GM10248 (cell line): ENCODE measurements at regions not wholly inside any gene's neighbourhood (a gene's known extent, or its start where the extent isn't known, plus 50 kb on each side); places are given as distances from the start of the nearest gene placed in this dataset.

ENCODE experiments used
- CTCF ChIA-PET: fragments of 300-600 bp; sonication (Branson Sonifier 250); formaldehyde crosslinking; extraction: SDS; loops from one replicate; lab custom pipeline; 2021; ENCODE audit warnings: antibody characterized with exemption; lab: Yijun Ruan, JAX
- POLR2A ChIA-PET: fragments of 350-650 bp; sonication (Branson Sonifier 250); formaldehyde crosslinking; extraction: SDS; loops from one replicate; lab custom pipeline; 2020; ENCODE audit warnings: antibody characterized with exemption; lab: Yijun Ruan, JAX
- DNase-seq: peaks from one replicate; pipeline ENCODE4 v3.0.0; 2012; ENCODE audit errors: extremely low spot score
- TF ChIP-seq, protein P1 (sequence below): IDR thresholded peaks from 2 replicates; pipeline ENCODE4 v1.5.1; 2012; ENCODE audit warnings: mild to moderate bottlenecking, low read depth; ENCODE audit errors: extremely low read depth, missing control alignments, control extremely low read depth

DNA sequence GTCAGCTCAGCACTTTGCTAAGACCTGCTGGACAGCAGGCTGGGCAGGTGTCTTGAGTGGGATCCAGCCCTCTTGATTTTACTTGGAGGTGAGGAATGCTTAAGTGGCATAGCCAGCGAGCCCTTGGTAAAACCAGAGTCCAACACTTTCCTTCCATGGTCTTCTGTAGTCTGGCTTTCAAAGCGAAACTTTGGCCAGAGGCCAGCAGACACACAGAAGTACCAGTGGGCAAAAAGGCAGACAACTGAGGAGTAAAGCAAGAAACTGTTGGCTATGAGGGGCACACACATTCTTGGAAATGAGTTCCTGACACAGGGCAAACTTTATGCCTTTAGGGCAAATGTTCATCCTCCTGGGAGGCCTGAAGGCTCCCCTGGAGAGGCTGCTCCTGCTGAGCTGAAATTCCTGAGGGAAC lies 281.0 kb upstream of the POU3F1 start:
- DNase-seq, result no peak
- POLR2A ChIA-PET, result no interaction called here
- TF ChIP-seq, protein P1, sequence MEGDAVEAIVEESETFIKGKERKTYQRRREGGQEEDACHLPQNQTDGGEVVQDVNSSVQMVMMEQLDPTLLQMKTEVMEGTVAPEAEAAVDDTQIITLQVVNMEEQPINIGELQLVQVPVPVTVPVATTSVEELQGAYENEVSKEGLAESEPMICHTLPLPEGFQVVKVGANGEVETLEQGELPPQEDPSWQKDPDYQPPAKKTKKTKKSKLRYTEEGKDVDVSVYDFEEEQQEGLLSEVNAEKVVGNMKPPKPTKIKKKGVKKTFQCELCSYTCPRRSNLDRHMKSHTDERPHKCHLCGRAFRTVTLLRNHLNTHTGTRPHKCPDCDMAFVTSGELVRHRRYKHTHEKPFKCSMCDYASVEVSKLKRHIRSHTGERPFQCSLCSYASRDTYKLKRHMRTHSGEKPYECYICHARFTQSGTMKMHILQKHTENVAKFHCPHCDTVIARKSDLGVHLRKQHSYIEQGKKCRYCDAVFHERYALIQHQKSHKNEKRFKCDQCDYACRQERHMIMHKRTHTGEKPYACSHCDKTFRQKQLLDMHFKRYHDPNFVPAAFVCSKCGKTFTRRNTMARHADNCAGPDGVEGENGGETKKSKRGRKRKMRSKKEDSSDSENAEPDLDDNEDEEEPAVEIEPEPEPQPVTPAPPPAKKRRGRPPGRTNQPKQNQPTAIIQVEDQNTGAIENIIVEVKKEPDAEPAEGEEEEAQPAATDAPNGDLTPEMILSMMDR, result no peak
- CTCF ChIA-PET, result interaction anchor here (1.2 to 1.4 kb wide), 2 partner anchors 10 to 11 kb away, joined by 3 read pairs; no protein-coding TSS in a partner anchor

DNA sequence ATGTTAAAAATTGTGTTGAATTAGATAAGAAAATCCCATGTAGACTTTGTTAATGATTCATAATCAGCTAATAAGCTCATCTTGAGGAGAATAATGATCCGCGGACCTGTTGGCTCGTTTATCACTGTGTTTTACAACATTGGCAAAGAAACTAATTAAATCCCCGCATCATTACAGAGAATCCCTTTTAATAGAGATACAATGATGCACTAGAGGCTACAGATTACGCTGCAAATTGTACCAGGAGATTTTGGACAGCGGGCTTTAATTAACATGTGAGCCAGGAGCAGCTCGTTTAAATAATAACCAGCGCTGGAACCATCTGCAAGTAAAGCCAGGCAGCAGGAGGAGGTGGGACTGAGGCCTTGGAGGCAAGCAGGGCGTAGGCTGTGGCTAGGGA lies 280.3 kb upstream of the POU3F1 start:
- CTCF ChIA-PET, result interaction anchor here (1.4 kb wide), 1 partner anchor 10 kb away, joined by 3 read pairs; no protein-coding TSS in a partner anchor
- TF ChIP-seq, protein P1, result no peak
- no peak for DNase-seq
- POLR2A ChIA-PET, result no interaction called here

DNA sequence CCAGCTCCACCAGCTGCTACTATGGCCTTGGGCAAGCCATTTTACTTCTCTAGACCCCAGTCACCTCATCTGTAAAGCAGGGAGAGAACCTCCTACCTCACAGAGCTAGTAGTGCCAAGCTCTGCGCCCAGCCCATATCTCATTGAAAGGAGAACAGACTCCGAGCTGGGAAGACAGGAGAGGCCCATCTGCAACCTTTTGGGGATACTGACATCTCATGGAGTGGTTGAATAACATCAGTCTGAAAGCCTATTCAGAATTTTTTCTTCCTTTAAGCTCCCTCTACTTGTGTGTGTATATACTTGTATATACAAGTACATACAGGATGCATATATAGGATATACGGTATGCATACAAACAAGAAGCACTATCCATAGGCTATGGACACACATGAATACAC lies 279.5 kb upstream of the POU3F1 start:
- TF ChIP-seq, protein P1, result no peak
- ChIA-PET CTCF (interaction anchor here (1.3 to 1.5 kb wide), 3 partner anchors 9 to 141 kb away, joined by 3 to 4 read pairs (median 3); no protein-coding TSS in a partner anchor), POLR2A (no interaction called here)
- DNase-seq, result no peak

DNA sequence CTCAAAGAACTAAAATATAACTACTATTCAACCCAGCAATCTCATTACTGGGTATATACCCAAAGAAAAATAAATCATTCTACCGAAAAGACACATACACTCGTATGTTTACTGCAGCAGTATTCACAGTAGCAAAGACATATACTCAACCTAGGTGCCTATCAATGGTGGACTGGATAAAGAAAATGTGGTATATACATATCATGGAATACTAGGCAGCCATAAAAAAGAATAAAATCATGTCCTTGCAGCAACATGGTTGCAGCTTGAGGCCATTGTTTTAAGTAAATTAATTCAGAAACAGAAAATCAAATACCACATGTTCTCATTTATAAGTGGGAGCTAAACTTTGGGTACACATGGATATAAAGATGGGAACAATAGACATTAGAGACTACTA lies 266.2 kb upstream of the POU3F1 start:
- POLR2A ChIA-PET, result no interaction called here
- no peak for DNase-seq
- TF ChIP-seq, protein P1, result no peak
- CTCF ChIA-PET, result no interaction called here

DNA sequence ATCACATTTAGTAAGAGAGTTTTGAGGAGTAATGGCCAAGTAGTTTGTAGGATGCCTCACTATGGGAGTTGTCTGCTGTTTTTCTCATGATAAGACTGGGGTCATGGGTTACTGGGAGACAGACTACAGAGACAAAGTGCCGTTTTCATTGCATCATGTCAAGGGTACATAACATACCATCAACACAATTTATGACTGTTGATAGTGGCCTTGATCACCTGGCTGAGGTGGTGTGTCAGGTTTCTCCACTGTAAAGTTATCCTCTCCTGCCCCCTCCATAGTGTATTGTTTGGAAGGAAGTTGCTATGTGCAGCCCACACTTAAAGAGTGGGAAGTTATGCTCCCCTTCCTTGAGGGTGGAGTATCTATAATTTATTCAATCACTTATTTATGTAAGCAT lies 263.5 kb upstream of the POU3F1 start:
- ChIA-PET CTCF (interaction anchor here (1.3 kb wide), 1 partner anchor 155 kb away, joined by 3 read pairs; no protein-coding TSS in a partner anchor), POLR2A (no interaction called here)
- no peak for DNase-seq
- TF ChIP-seq, protein P1, result no peak

DNA sequence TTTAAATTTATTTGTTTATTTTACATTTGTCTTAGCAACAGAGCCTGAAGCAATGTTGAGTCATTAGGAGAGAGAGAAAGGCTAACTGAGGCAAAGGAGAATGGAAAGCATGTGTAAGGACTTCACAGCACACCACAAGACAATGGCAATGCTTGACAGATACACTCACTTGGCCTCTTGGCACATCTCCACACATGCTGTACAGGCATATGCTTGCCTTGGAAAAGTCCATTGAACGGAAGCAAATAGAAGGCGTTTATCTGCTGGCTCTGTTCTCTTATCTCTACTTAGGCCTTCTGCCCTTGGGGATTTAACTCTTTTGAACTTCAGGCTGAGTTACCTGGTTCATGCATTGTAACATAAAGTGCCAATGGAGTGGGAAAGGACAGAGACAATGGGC lies 262.2 kb upstream of the POU3F1 start:
- TF ChIP-seq, protein P1, result no peak
- ChIA-PET POLR2A (no interaction called here), CTCF (no interaction called here)
- DNase-seq, result no peak

DNA sequence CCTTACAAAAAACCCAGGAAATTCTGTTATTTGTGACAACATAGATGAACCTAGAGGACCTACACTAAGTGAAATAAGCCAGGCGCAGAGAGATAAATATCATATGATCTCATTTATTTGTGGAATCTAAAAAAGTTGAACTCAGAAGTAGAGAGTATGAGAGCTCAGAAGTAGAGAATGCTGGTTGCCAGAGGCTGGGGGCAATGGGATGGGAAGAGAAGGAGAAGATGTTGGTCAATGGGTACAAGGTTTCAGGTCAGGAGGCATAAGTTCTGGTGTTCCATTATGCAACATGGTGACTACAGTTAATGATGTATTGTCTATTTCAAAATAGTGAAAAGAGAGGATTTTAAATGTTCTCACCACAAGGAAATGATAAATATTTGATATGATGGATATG lies 259.1 kb upstream of the POU3F1 start:
- DNase-seq, result no peak
- ChIA-PET CTCF (no interaction called here), POLR2A (no interaction called here)
- TF ChIP-seq, protein P1, result no peak
